GM12865 (cell line): ENCODE measurements at regions not wholly inside any gene's neighbourhood (a gene's known extent, or its start where the extent isn't known, plus 50 kb on each side); places are given as distances from the start of the nearest gene placed in this dataset.
A peak's percentile ranks its signal among the peaks of the same experiment; 100 is the strongest.

Source experiments
- DNase-seq: peaks from one replicate; pipeline ENCODE4 v3.0.0; 2010; ENCODE audit warnings: low read depth
- H3K4me3 ChIP-seq: 2 replicates; pipeline ENCODE4 v1.5.1; 2011; ENCODE audit warnings: mild to moderate bottlenecking, low read depth, low read length, control low read depth
- TF ChIP-seq, protein P1 (sequence below): IDR thresholded peaks from 2 replicates; pipeline ENCODE4 v1.5.1; 2011; ENCODE audit warnings: low read length, control low read depth, low read depth, inconsistent platforms; ENCODE audit not compliant: insufficient read depth; ENCODE audit errors: missing control alignments

DNA sequence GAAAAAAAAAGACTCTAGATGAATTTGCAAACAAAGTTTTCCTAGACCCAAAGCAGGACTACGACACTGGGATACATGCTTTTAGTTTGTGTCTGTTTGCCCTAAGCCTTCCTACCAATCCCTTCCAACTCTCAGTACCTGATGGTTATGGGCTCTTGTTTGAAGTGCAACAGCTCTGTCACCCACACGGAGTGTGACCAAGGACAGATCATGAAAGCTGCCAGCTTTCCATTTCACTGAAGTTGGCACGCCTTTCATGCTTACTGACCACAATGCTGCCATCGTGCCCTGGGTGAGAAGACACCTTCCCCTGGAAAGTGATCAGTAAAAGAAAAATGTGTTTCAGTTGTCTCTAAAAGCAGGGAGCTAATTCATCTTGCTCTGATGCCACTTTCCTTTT, 312.5 kb upstream of the PTBP2 start:
- TF ChIP-seq, protein P1, sequence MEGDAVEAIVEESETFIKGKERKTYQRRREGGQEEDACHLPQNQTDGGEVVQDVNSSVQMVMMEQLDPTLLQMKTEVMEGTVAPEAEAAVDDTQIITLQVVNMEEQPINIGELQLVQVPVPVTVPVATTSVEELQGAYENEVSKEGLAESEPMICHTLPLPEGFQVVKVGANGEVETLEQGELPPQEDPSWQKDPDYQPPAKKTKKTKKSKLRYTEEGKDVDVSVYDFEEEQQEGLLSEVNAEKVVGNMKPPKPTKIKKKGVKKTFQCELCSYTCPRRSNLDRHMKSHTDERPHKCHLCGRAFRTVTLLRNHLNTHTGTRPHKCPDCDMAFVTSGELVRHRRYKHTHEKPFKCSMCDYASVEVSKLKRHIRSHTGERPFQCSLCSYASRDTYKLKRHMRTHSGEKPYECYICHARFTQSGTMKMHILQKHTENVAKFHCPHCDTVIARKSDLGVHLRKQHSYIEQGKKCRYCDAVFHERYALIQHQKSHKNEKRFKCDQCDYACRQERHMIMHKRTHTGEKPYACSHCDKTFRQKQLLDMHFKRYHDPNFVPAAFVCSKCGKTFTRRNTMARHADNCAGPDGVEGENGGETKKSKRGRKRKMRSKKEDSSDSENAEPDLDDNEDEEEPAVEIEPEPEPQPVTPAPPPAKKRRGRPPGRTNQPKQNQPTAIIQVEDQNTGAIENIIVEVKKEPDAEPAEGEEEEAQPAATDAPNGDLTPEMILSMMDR: no peak
- H3K4me3 ChIP-seq: no peak overlapping the region
- no peak for DNase-seq

DNA sequence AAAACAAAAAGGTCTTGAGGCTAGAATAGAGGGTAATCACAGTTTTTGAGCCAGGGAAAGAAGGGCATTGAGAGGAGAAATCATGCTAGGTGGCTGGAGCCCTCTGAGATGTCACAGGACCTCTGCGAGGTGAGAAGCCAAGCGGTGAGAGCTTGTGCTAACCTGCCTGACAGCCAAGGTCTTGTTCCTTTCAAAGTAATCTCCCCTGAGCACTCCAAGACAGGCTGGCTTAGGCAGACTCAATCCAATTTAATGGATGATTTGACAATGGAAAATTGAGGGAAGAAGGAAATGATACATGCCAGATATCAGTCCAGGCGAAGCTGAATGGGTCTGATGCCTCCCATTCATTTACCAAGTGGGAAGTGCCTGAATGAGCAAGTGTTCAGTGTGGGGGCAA, 311.9 kb upstream of the PTBP2 start:
- H3K4me3 ChIP-seq: no peak overlapping the region
- TF ChIP-seq, protein P1: no peak
- no peak for DNase-seq

DNA sequence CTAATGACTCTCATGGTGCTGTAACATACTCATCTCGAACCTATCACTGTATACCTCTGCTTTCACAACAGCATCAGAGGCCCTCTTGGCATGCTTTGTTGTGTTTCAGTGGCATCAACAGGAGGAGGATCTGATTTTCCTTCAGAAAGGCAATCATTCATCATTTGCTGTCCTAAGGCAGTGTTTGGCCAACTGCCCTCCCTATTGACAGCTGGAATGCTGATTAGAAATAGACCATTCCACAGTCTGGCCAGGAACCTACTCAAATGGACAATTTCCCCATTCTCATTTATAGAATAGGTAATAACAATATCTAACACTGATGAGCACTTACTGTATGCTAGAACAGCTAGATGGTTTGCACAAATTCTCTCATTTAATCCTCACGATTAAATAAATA, 310.6 kb upstream of the PTBP2 start:
- TF ChIP-seq, protein P1: no peak
- no peak overlapping the region for H3K4me3 ChIP-seq
- no peak for DNase-seq

DNA sequence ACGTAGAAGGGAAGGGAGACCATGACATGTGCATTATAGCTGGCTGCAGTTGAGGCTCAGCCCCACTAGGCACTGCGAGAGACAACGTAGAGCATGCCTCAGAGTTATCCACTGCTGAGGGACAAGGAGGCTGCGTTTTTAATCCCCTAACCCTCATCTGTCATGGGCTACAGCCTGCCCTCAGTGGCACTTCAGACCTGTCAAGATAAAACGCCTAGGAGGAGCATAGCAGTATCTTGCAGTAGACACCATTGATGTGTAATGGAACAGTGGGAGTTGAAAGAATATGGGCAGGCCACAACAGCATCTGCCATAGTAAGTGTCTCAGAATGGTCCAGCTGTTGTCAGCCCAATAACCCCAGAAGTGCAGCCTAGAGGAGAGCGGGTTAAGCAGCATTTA, 307.0 kb upstream of the PTBP2 start:
- no peak for DNase-seq
- TF ChIP-seq, protein P1: no peak
- no peak overlapping the region for H3K4me3 ChIP-seq

DNA sequence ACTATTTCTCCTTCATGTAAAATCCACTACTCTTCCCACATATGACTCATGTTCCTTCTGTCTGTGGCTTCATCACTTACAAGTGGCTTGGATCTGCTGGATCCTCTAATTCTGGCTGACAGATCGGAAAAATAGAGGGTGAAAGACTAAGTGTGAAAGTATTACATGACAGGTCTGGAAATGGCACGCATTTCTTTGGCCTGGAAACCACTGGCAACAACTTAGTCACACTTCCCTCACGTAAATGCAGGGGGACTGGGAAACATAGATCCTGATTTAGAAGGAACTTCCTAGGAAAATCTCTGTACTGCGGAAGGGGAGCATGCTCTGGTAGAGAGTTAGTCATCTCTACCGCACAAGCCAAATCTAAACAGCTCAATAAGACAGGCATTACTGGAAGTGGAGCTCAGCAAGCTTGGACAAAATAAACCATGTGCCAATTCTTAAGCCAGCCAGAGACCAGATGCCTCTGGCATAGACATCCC, 305.4 kb upstream of the PTBP2 start:
- no peak for DNase-seq
- no peak overlapping the region for H3K4me3 ChIP-seq
- TF ChIP-seq, protein P1: no peak

DNA sequence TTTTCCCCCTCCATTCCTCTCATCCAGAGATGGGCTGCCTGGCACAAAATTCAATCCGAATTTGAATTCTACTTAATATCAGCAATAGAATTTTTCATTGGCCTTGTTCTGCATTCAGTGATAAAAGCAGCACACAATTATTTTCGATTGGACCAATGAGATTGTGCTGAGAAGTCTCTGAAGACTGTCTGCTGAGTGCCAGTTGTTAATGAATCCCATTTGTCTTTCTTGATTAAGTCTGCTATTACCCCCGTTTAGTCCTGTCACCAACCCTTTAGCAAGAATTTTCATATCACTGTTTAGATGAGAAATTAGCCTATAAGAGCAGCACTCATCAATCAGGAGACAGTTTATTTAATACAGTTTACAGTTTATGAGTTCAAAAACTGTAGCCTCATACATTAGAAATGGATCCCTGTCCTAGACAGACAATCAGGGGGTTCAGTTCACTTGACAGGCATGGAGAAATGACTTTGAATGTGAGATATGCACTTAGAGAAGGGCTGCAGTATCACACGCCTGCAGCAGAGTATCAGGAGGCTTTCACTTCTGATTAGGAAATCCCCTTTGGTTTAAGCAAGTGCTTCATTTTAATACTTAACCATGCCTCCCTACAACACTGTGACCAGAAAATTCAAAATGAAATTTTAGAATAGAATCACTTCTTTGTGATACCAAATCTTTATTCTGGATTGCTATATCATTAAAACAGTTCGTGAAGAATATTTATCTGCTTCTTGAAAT, 304.7 kb upstream of the PTBP2 start:
- TF ChIP-seq, protein P1: no peak
- peak; percentile 26 for DNase-seq
- H3K4me3 ChIP-seq: no peak overlapping the region

DNA sequence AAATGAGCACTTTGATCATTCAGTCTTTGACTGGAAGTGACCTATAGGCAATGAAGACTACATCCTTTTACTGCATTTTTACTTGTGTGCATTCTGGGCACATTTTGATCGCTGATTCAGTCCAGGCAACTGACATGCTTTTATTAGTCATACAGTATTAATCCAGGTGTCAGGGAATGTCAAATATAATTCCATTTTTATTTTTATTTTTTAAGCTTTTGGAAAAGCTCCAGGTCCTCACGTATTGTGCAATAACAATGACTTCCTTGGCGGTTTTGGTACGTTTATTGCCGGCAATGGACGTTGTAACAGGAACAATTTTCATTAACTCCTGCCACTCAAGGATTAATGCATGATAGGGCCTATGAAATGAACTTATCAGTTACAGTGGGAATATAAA, 302.6 kb upstream of the PTBP2 start:
- DNase-seq: no peak
- no peak overlapping the region for H3K4me3 ChIP-seq
- TF ChIP-seq, protein P1: no peak
